H1 (cell line): ENCODE measurements at regions not wholly inside any gene's neighbourhood (a gene's known extent, or its start where the extent isn't known, plus 50 kb on each side); places are given as distances from the start of the nearest gene placed in this dataset.

Experiments used
- CHD1 ChIP-seq: IDR thresholded peaks from 2 replicates; pipeline ENCODE4 v1.6.1; 2012; ENCODE audit warnings: low read depth, low read length, improper control_type of control experiment
- FOSL1 ChIP-seq: IDR thresholded peaks from 2 replicates; pipeline ENCODE4 v1.6.1; 2011; ENCODE audit warnings: mild to moderate bottlenecking, low read depth, low read length, moderate library complexity; ENCODE audit not compliant: insufficient read depth
- RXRA ChIP-seq: IDR thresholded peaks from 2 replicates; pipeline ENCODE4 v1.6.1; 2011; ENCODE audit warnings: low read depth, mild to moderate bottlenecking, low read length, moderate library complexity; ENCODE audit not compliant: insufficient read depth
- TEAD4 ChIP-seq: IDR thresholded peaks from 2 replicates; pipeline ENCODE4 v1.6.1; 2012; ENCODE audit warnings: low read depth, low read length, inconsistent platforms, mixed read lengths
- TF ChIP-seq, protein P1 (sequence below): fragments of 300-600 bp; sonication (generic); IDR thresholded peaks from 2 replicates; pipeline ENCODE4 v1.7.1; 2012; ENCODE audit warnings: low read length, moderate library complexity, mild to moderate bottlenecking, inconsistent platforms; ENCODE audit not compliant: insufficient replicate concordance

DNA sequence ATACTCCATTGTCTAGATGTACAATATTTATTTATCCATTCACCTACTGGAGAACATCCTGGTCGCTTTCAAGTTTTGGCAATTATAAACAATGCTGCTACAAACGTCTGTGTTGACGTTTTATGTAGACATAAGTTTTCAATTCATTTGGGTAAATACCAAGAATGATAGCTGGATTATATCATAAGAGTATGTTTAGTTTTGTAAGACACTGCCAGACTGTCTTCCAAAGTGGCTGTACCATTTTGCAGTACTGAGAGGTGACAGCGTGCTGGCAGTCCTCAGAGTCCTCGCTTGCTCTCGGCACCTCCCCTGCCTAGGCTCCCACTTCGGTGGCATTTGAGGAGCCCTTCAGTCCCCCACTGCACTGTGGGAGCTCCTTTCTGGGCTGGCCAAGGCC, 253.3 kb upstream of the INTU start (continued):
- TF ChIP-seq TEAD4 (no peak), RXRA (no peak), CHD1 (no peak), FOSL1 (no peak)
- TF ChIP-seq, protein P1, sequence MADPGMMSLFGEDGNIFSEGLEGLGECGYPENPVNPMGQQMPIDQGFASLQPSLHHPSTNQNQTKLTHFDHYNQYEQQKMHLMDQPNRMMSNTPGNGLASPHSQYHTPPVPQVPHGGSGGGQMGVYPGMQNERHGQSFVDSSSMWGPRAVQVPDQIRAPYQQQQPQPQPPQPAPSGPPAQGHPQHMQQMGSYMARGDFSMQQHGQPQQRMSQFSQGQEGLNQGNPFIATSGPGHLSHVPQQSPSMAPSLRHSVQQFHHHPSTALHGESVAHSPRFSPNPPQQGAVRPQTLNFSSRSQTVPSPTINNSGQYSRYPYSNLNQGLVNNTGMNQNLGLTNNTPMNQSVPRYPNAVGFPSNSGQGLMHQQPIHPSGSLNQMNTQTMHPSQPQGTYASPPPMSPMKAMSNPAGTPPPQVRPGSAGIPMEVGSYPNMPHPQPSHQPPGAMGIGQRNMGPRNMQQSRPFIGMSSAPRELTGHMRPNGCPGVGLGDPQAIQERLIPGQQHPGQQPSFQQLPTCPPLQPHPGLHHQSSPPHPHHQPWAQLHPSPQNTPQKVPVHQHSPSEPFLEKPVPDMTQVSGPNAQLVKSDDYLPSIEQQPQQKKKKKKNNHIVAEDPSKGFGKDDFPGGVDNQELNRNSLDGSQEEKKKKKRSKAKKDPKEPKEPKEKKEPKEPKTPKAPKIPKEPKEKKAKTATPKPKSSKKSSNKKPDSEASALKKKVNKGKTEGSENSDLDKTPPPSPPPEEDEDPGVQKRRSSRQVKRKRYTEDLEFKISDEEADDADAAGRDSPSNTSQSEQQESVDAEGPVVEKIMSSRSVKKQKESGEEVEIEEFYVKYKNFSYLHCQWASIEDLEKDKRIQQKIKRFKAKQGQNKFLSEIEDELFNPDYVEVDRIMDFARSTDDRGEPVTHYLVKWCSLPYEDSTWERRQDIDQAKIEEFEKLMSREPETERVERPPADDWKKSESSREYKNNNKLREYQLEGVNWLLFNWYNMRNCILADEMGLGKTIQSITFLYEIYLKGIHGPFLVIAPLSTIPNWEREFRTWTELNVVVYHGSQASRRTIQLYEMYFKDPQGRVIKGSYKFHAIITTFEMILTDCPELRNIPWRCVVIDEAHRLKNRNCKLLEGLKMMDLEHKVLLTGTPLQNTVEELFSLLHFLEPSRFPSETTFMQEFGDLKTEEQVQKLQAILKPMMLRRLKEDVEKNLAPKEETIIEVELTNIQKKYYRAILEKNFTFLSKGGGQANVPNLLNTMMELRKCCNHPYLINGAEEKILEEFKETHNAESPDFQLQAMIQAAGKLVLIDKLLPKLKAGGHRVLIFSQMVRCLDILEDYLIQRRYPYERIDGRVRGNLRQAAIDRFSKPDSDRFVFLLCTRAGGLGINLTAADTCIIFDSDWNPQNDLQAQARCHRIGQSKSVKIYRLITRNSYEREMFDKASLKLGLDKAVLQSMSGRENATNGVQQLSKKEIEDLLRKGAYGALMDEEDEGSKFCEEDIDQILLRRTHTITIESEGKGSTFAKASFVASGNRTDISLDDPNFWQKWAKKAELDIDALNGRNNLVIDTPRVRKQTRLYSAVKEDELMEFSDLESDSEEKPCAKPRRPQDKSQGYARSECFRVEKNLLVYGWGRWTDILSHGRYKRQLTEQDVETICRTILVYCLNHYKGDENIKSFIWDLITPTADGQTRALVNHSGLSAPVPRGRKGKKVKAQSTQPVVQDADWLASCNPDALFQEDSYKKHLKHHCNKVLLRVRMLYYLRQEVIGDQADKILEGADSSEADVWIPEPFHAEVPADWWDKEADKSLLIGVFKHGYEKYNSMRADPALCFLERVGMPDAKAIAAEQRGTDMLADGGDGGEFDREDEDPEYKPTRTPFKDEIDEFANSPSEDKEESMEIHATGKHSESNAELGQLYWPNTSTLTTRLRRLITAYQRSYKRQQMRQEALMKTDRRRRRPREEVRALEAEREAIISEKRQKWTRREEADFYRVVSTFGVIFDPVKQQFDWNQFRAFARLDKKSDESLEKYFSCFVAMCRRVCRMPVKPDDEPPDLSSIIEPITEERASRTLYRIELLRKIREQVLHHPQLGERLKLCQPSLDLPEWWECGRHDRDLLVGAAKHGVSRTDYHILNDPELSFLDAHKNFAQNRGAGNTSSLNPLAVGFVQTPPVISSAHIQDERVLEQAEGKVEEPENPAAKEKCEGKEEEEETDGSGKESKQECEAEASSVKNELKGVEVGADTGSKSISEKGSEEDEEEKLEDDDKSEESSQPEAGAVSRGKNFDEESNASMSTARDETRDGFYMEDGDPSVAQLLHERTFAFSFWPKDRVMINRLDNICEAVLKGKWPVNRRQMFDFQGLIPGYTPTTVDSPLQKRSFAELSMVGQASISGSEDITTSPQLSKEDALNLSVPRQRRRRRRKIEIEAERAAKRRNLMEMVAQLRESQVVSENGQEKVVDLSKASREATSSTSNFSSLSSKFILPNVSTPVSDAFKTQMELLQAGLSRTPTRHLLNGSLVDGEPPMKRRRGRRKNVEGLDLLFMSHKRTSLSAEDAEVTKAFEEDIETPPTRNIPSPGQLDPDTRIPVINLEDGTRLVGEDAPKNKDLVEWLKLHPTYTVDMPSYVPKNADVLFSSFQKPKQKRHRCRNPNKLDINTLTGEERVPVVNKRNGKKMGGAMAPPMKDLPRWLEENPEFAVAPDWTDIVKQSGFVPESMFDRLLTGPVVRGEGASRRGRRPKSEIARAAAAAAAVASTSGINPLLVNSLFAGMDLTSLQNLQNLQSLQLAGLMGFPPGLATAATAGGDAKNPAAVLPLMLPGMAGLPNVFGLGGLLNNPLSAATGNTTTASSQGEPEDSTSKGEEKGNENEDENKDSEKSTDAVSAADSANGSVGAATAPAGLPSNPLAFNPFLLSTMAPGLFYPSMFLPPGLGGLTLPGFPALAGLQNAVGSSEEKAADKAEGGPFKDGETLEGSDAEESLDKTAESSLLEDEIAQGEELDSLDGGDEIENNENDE = no peak
- TF ChIP-seq, all 59 proteins: peak for 0
